OCI-M2 (cell line): ENCODE measurements at regions not wholly inside any gene's neighbourhood (a gene's known extent, or its start where the extent isn't known, plus 50 kb on each side); places are given as distances from the start of the nearest gene placed in this dataset.

ENCODE experiments used
- DNase-seq: peaks from one replicate; lab custom pipeline; 2025; ENCODE audit not compliant: unreplicated experiment; lab: John Stamatoyannopoulos, UW

DNA sequence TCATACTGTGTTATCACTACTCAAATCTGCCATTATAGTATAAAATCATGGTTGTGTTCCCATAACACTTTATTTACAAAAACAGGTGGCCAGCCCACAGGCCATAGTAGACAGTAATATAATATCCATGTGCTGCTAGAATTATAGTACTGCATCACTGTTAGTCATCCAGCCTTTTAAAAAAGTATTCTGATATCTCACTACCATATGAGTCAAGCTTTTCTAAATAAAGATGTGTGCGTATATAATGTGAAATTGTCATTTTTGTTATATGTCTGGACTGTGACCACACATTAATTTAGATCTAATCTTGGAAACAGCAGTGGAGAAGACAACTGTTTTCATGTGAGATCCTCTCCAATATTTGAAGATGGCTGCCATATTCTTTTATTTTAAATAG lies 1049.1 kb upstream of the GOT2 start:
- no peak for DNase-seq

DNA sequence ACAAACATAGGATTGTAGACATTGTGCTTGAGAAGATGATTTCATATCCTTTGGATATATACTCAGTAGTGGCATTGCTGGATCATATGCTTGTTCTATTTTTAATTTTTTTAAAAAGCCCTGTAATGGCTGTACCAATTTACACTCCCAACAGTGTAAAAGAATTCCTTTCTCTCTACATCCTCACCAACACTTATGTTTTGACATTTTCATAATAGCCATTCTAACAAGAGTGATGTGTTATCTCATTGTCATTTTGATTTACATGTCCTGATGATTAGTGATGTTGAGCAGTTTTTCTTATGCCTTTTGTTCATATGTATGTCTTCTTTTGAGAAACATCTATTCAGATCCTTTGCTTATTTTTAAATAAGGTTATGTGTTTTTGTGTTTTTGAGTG lies 1039.2 kb upstream of the GOT2 start:
- no peak for DNase-seq

DNA sequence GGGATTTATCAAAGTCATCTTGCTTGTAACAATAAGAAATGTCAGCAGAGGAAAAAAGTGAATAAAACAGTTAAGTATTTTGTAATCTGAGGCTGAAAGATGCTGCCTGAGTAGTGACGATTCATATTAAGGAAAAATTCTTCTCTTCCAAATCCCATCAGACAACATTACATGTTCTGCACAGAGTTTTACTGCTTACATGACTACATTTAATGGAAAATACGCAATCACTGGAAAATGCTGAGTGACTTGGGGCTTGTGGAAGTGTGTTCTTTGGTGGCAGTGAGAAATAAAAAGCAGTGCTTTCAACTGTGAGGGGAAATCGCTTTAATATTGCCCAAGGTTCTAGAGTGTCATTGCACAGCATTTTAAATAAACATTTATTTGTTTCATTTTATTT lies 1025.2 kb upstream of the GOT2 start:
- DNase-seq: no peak

GRCh38 chr16:59758848-59759247 lies 1024.7 kb upstream of the GOT2 start:
- no peak for DNase-seq

GRCh38 chr16:59754854-59755253 lies 1020.7 kb upstream of the GOT2 start:
- no peak for DNase-seq

DNA sequence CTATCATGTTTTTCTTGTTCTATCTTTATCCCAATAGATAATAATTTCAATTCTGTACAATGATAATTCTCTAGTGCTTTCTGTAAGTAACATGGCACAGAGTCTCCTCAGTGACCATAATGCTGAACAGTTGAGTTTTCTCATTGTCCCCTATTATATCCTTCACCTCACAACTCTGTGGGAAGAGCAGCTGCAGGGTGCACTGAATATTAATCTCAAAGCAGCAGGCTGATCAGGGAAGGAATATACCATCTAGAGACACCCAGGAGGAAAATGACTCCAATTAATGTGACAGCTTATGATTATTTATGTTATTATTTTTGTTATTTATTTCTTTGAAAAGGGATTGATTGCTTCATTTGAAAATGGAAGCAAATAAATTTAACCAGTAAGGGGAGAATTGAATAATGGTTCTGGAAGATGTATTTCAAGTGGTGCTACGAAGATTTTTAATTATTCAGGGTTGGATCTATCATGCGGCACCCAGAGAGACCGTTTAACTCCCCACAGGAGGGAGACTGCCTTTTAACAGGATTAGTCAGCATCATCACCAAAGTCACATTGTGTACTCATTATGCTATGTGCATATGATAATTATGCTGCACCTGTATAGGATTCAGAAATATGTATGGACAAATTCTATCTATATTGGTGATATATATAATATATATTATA lies 1015.7 kb upstream of the GOT2 start:
- DNase-seq: no peak

GRCh38 chr16:59748531-59748930 lies 1014.4 kb upstream of the GOT2 start:
- no peak for DNase-seq

- no peak for DNase-seq
These were observed 1009.4 kb upstream of the GOT2 start for GRCh38 chr16:59743504-59743903.

DNA sequence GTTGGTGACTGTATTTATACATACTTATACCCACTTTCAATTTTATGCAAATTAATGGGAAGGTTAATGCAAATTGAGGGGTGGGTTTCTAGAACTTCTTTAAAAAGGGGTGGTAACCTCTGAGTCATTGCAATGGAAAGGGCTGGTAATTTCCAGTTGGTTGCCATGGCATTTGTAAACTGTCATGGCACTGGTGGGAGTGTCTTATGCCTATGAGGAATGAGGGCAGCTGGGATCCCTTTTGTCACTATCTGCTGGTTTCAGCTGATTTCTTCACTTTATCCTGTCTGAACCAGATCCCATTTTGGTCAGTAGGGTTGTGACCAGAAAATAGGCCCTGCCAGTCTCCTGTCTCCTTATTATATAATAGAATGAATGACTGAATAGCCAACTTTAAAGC lies 1006.7 kb upstream of the GOT2 start:
- DNase-seq: no peak

DNA sequence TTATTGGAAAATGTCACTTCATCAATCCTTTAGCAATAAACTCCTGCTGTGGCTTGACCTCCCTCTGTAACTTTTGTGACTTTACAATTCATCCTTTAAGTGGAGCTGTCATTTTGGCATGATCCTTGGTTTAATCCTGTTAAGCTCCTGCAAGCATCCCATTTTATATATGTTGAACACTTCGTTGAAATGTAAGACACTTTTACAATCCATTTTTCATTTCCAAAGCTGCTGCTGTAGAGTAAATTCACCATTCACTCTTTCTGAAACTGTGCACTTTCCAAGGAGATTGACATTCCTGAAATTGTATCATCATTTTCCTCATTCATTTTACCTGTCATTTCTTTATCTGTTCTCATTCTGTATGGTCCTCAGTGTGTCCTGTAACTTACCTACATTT lies 1003.2 kb upstream of the GOT2 start:
- DNase-seq: no peak

- no peak for DNase-seq
These were observed 999.2 kb upstream of the GOT2 start for GRCh38 chr16:59733321-59733720.

DNA sequence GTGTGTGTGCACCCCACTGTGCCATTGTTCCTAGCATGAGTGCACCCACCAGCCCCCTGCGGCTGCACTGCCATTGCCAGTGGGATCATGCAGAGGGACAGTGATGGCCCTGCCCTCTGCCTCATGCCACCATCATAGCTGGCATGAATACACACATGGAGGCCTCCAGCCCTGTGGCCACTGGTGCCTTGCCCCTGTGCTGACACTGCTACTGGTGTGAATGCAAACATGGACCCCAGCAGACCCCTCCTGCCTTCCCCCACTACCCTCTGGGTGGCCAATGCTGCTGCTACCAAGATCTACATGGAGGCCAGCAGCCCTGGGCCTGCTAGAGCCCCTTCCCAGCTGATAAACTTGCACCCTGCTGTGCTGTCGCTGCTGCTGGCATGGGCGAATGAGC lies 995.5 kb upstream of the GOT2 start:
- DNase-seq: no peak

GRCh38 chr16:59719121-59719520 lies 985.0 kb upstream of the GOT2 start:
- DNase-seq: no peak

DNA sequence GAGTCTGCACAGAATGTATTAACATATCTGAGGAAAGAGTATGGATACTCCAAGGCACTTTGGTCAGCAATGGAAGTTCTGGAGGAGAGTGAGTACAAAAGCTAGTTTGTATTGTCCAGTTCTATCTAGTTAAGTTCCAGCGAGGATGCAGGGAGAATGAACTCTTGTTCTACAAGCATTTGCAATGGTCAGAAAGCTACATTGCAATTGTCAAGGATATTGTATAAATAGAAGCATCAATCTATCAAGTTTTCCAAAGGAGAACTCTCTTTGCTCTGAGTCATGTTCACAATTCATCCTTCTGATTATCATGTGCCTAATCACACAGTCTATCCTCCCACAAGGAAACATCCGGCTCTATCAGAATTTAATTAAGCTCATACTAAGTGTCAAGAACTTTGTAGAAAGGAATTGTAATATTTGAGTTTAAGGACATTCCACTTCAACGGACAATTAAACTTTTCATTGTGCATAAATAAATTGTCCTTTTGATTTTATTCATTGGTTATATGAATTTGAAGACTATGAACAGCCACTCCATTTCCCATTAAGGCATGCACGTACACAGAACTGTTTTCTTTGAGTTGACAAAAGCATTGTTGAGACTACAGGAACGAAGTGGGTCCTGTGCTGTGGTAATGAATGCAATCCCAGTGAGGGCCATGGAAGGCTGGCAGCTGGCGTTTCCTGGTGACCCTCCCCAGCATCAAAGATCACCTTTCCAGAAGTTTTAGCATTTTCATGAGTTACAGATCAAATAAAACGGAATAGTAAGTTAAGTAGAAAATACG lies 973.5 kb upstream of the GOT2 start:
- no peak for DNase-seq

- DNase-seq: no peak
These were observed 968.1 kb upstream of the GOT2 start for GRCh38 chr16:59701963-59702930.

DNA sequence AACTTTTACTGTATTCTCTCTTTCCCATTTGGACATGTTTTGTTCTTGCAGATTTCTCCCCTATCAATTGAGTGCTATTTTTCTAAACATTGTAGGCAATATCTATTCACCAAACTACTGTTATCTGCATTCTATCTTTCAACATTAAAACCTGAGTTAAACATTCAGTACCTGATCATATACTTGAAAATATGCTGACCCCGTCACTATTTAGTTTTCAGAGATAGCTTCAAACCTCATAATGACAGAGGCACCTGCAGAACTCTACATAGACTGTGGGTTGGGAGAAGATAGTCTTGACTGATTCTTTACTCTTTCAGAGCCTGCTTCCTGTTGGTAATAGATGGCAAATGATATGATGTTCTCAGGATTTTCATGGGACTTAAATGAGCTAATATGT lies 965.7 kb upstream of the GOT2 start:
- DNase-seq: no peak

- DNase-seq: no peak
These were observed 964.4 kb upstream of the GOT2 start for GRCh38 chr16:59698346-59699020.

DNA sequence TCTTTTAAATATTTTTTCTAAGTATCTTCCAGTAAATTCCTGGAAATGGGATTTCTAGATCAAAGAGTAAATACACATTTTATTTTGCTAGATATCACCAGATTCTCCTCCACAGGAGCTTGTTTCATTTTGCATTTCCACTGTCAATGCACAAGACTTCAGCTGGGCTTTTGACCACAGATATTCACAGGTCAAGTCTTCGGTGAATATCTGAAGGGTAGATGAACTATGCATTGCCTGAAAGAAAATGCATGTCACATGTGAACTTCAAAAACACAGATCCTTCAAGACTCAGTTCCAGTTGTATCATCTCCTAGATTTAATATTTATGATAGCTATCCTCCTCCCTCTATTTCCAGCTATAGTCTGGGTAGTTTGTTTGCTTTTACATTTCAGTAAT lies 963.6 kb upstream of the GOT2 start:
- DNase-seq: no peak

DNA sequence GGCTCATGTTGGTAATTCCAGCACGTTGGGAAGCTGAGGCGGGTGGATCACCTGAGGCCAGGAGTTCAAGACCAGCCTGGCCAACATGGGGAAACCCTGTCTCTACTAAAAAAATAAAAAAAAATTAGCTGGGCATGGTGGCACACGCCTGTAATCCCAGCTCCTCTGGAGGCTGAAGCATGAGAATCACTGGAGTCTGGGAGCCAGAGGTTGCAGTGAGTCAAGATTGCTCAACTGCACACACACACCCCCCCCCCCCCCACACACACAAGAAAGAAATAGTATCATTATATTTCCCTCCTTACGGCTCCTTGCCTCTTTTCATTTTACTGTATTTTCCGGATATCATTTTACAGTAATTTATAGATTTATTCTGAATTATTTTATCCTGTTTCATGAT lies 963.1 kb upstream of the GOT2 start:
- DNase-seq: no peak

DNA sequence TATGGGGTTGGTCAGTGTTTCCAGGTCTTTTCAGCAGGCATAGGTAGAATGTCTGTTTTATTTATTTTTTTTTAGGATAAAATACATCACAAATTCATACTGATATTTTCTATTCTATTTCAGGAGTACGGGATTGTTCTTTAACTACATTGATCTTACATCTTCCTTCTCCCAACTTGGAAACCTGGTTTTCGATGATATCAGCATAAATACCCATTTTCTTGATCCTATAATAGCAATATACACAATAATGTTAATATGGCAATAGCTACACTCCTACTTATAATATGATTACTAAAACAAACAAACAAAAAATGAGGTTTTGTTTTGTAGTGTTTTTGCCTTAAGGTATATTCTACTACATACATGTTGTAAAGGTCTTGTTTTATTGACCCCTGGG lies 962.4 kb upstream of the GOT2 start:
- DNase-seq: no peak

GRCh38 chr16:59690216-59690615 lies 956.1 kb upstream of the GOT2 start:
- no peak for DNase-seq
